ENCODE measurements at regions not wholly inside any gene's neighbourhood (a gene's known extent, or its start where the extent isn't known, plus 50 kb on each side); places are given as distances from the start of the nearest gene placed in this dataset.
"Not testable (repeated sequence)": the region's sequence is repeated elsewhere in the genome, so short reads cannot be mapped to it uniquely, and the experiment has no call there.

- no peak for DNase-seq (ENCODE audit: low spot score)
- H3K27me3 Mint-ChIP-seq (ENCODE audit: low read depth) = no peaks in the 10 kb centered on the region
- no peak overlapping the region for H3K27ac Mint-ChIP-seq
- no peak overlapping the region for H3K4me3 Mint-ChIP-seq (ENCODE audit: low read depth)
- peaks cover 6% of the 10 kb centered on the region for H3K9me3 Mint-ChIP-seq
- no peaks in the 10 kb centered on the region for H3K36me3 Mint-ChIP-seq (ENCODE audit: low read depth)
- intact Hi-C loops (cut with micrococcal nuclease) = no loop called here
- H3K4me1 Mint-ChIP-seq (ENCODE audit: low read depth) = no peaks in the 10 kb centered on the region
Measured at GRCh38 chr1:96465441-96465840, 256.1 kb upstream of the PTBP2 start.

- Mint-ChIP-seq H3K27ac (no peak overlapping the region), H3K9me3 (peaks cover 6% of the 10 kb centered on the region), H3K4me1 (ENCODE audit: low read depth) (no peaks in the 10 kb centered on the region), H3K4me3 (ENCODE audit: low read depth) (no peak overlapping the region), H3K36me3 (ENCODE audit: low read depth) (no peaks in the 10 kb centered on the region), H3K27me3 (ENCODE audit: low read depth) (no peaks in the 10 kb centered on the region)
- intact Hi-C loops (cut with micrococcal nuclease) = no loop called here
- no peak for DNase-seq (ENCODE audit: low spot score)
Measured at GRCh38 chr1:96466842-96467241, 254.7 kb upstream of the PTBP2 start.

GRCh38 chr1:96469726-96470125 is 251.9 kb upstream of the PTBP2 start:
- DNase-seq (ENCODE audit: low spot score); H3K27ac Mint-ChIP-seq; H3K36me3 Mint-ChIP-seq (ENCODE audit: low read depth); H3K4me1 Mint-ChIP-seq (ENCODE audit: low read depth); intact Hi-C loops (cut with micrococcal nuclease); H3K4me3 Mint-ChIP-seq (ENCODE audit: low read depth); H3K27me3 Mint-ChIP-seq (ENCODE audit: low read depth); H3K9me3 Mint-ChIP-seq: not testable (repeated sequence)

- Mint-ChIP-seq H3K4me3 (ENCODE audit: low read depth) (no peak overlapping the region), H3K36me3 (ENCODE audit: low read depth) (no peaks in the 10 kb centered on the region), H3K4me1 (ENCODE audit: low read depth) (no peaks in the 10 kb centered on the region), H3K9me3 (peaks cover 6% of the 10 kb centered on the region), H3K27me3 (ENCODE audit: low read depth) (no peaks in the 10 kb centered on the region), H3K27ac (no peak overlapping the region)
- intact Hi-C loops (cut with micrococcal nuclease) = no loop called here
- DNase-seq (ENCODE audit: low spot score) = no peak
Measured at GRCh38 chr1:96472471-96472870, 249.1 kb upstream of the PTBP2 start.

GRCh38 chr1:96473791-96474434 is 247.7 kb upstream of the PTBP2 start:
- no peak overlapping the region for H3K27ac Mint-ChIP-seq
- no peaks in the 10 kb centered on the region for H3K4me1 Mint-ChIP-seq (ENCODE audit: low read depth)
- no peaks in the 10 kb centered on the region for H3K27me3 Mint-ChIP-seq (ENCODE audit: low read depth)
- no peak for DNase-seq (ENCODE audit: low spot score)
- H3K9me3 Mint-ChIP-seq = peaks cover under 1% of the 10 kb centered on the region
- H3K36me3 Mint-ChIP-seq (ENCODE audit: low read depth) = no peaks in the 10 kb centered on the region
- H3K4me3 Mint-ChIP-seq (ENCODE audit: low read depth) = no peak overlapping the region
- intact Hi-C loops (cut with micrococcal nuclease) = no loop called here

GRCh38 chr1:96474985-96475743 is 246.4 kb upstream of the PTBP2 start:
- intact Hi-C loops (cut with micrococcal nuclease) = no loop called here
- H3K4me1 Mint-ChIP-seq (ENCODE audit: low read depth) = no peaks in the 10 kb centered on the region
- DNase-seq (ENCODE audit: low spot score) = no peak
- H3K9me3 Mint-ChIP-seq = no peaks in the 10 kb centered on the region
- H3K36me3 Mint-ChIP-seq (ENCODE audit: low read depth) = no peaks in the 10 kb centered on the region
- no peak overlapping the region for H3K4me3 Mint-ChIP-seq (ENCODE audit: low read depth)
- H3K27me3 Mint-ChIP-seq (ENCODE audit: low read depth) = no peaks in the 10 kb centered on the region
- H3K27ac Mint-ChIP-seq = no peak overlapping the region

GRCh38 chr1:96475903-96476302 is 245.7 kb upstream of the PTBP2 start:
- Mint-ChIP-seq H3K27ac (no peak overlapping the region), H3K4me1 (ENCODE audit: low read depth) (no peaks in the 10 kb centered on the region), H3K9me3 (no peaks in the 10 kb centered on the region), H3K27me3 (ENCODE audit: low read depth) (no peaks in the 10 kb centered on the region), H3K36me3 (ENCODE audit: low read depth) (no peaks in the 10 kb centered on the region), H3K4me3 (ENCODE audit: low read depth) (no peak overlapping the region)
- no peak for DNase-seq (ENCODE audit: low spot score)
- intact Hi-C loops (cut with micrococcal nuclease) = no loop called here

GRCh38 chr1:96478228-96478627 is 243.4 kb upstream of the PTBP2 start:
- Mint-ChIP-seq H3K9me3 (no peaks in the 10 kb centered on the region), H3K36me3 (ENCODE audit: low read depth) (no peaks in the 10 kb centered on the region), H3K4me3 (ENCODE audit: low read depth) (no peak overlapping the region), H3K27me3 (ENCODE audit: low read depth) (no peaks in the 10 kb centered on the region), H3K4me1 (ENCODE audit: low read depth) (no peaks in the 10 kb centered on the region), H3K27ac (no peak overlapping the region)
- no peak for DNase-seq (ENCODE audit: low spot score)
- intact Hi-C loops (cut with micrococcal nuclease) = no loop called here

- no peak overlapping the region for H3K4me3 Mint-ChIP-seq (ENCODE audit: low read depth)
- intact Hi-C loops (cut with micrococcal nuclease) = no loop called here
- no peak for DNase-seq (ENCODE audit: low spot score)
- H3K9me3 Mint-ChIP-seq = no peaks in the 10 kb centered on the region
- H3K4me1 Mint-ChIP-seq (ENCODE audit: low read depth) = no peaks in the 10 kb centered on the region
- H3K27ac Mint-ChIP-seq = no peak overlapping the region
- no peaks in the 10 kb centered on the region for H3K27me3 Mint-ChIP-seq (ENCODE audit: low read depth)
- no peaks in the 10 kb centered on the region for H3K36me3 Mint-ChIP-seq (ENCODE audit: low read depth)
Measured at GRCh38 chr1:96481409-96481808, 240.2 kb upstream of the PTBP2 start.

GRCh38 chr1:96482616-96483015 is 239.0 kb upstream of the PTBP2 start:
- intact Hi-C loops (cut with micrococcal nuclease) = no loop called here
- no peaks in the 10 kb centered on the region for H3K36me3 Mint-ChIP-seq (ENCODE audit: low read depth)
- H3K9me3 Mint-ChIP-seq = no peaks in the 10 kb centered on the region
- H3K27ac Mint-ChIP-seq = no peak overlapping the region
- DNase-seq (ENCODE audit: low spot score) = no peak
- no peaks in the 10 kb centered on the region for H3K27me3 Mint-ChIP-seq (ENCODE audit: low read depth)
- no peak overlapping the region for H3K4me3 Mint-ChIP-seq (ENCODE audit: low read depth)
- no peaks in the 10 kb centered on the region for H3K4me1 Mint-ChIP-seq (ENCODE audit: low read depth)

GRCh38 chr1:96487394-96487793 is 234.2 kb upstream of the PTBP2 start:
- Mint-ChIP-seq H3K4me3 (ENCODE audit: low read depth) (no peak overlapping the region), H3K27me3 (ENCODE audit: low read depth) (no peaks in the 10 kb centered on the region), H3K9me3 (no peaks in the 10 kb centered on the region), H3K36me3 (ENCODE audit: low read depth) (no peaks in the 10 kb centered on the region), H3K27ac (no peak overlapping the region), H3K4me1 (ENCODE audit: low read depth) (no peaks in the 10 kb centered on the region)
- no peak for DNase-seq (ENCODE audit: low spot score)
- intact Hi-C loops (cut with micrococcal nuclease) = no loop called here

GRCh38 chr1:96487971-96488370 is 233.6 kb upstream of the PTBP2 start:
- no peaks in the 10 kb centered on the region for H3K27me3 Mint-ChIP-seq (ENCODE audit: low read depth)
- no peak overlapping the region for H3K4me3 Mint-ChIP-seq (ENCODE audit: low read depth)
- H3K36me3 Mint-ChIP-seq (ENCODE audit: low read depth) = no peaks in the 10 kb centered on the region
- no peaks in the 10 kb centered on the region for H3K9me3 Mint-ChIP-seq
- H3K4me1 Mint-ChIP-seq (ENCODE audit: low read depth) = no peaks in the 10 kb centered on the region
- DNase-seq (ENCODE audit: low spot score) = no peak
- intact Hi-C loops (cut with micrococcal nuclease) = no loop called here
- no peak overlapping the region for H3K27ac Mint-ChIP-seq

GRCh38 chr1:96488777-96489176 is 232.8 kb upstream of the PTBP2 start:
- intact Hi-C loops (cut with micrococcal nuclease) = no loop called here
- Mint-ChIP-seq H3K9me3 (no peaks in the 10 kb centered on the region), H3K4me1 (ENCODE audit: low read depth) (no peaks in the 10 kb centered on the region), H3K27me3 (ENCODE audit: low read depth) (no peaks in the 10 kb centered on the region), H3K36me3 (ENCODE audit: low read depth) (no peaks in the 10 kb centered on the region), H3K27ac (no peak overlapping the region), H3K4me3 (ENCODE audit: low read depth) (no peak overlapping the region)
- no peak for DNase-seq (ENCODE audit: low spot score)

Data from activated T-helper 2 cell treated with anti-CD3 and anti-CD28 coated beads, Interferon-gamma antibody, Interleukin-2, Interleukin-4, amounts not matched to agents 10 μg/mL and 5 μg/mL and 100 μg/mL, durations not matched to agents 14 hours and 24 hours and 36 hours (primary cell).